Kidney (tissue), 13 donors: ENCODE measurements at regions not wholly inside any gene's neighbourhood (a gene's known extent, or its start where the extent isn't known, plus 50 kb on each side); places are given as distances from the start of the nearest gene placed in this dataset.

Experiments
- DNase-seq, 5 donors: peaks; one replicate each; pipeline ENCODE4 v3.0.0-alpha.2; 2013 to 2020
- FAIRE-seq: peaks from 2 replicates; lab custom pipeline; 2012; peaks lifted over from hg19 to GRCh38; lab: Jason Lieb, UNC
- H3K27ac ChIP-seq, 2 donors: one replicate each; pipeline ENCODE4 v1.7.0; 2013; ENCODE audit warnings: low read depth in 2 of 2, low read length in 2 of 2, inconsistent platforms in 1 of 2
- H3K27me3 ChIP-seq: one replicate; pipeline ENCODE4 v1.7.1; 2013; ENCODE audit warnings: low read length, inconsistent platforms; ENCODE audit not compliant: control insufficient read depth, insufficient read depth
- H3K36me3 ChIP-seq, 3 donors: one replicate each; pipeline versions ENCODE4 v1.7.0 to v1.7.1; 2013; ENCODE audit warnings: low read length in 3 of 3, control low read depth in 1 of 3, inconsistent platforms in 1 of 3; ENCODE audit not compliant: insufficient read depth in 3 of 3, control insufficient read depth in 2 of 3
- H3K4me1 ChIP-seq, 3 donors: one replicate each; pipeline versions ENCODE4 v1.7.0 to v1.7.1; 2013; ENCODE audit warnings: low read length in 3 of 3, inconsistent platforms in 1 of 3, low read depth in 1 of 3; ENCODE audit not compliant: control insufficient read depth in 2 of 3, insufficient read depth in 2 of 3
- H3K4me3 ChIP-seq, 3 donors: one replicate each; pipeline versions ENCODE4 v1.7.0 to v1.8.1; 2013; ENCODE audit warnings: low read length in 3 of 3, control low read depth in 1 of 3, inconsistent platforms in 1 of 3
- H3K9ac ChIP-seq, 3 donors: one replicate each; pipeline versions ENCODE4 v1.7.0 to v1.7.1; 2013; ENCODE audit warnings: low read length in 3 of 3, control low read depth in 1 of 3, inconsistent platforms in 1 of 3
- H3K9me3 ChIP-seq, 3 donors: one replicate each; pipeline versions ENCODE4 v1.7.0 to v1.7.1; 2013; ENCODE audit warnings: low read length in 3 of 3, control low read depth in 1 of 3, inconsistent platforms in 1 of 3; ENCODE audit not compliant: control insufficient read depth in 2 of 3, insufficient read depth in 1 of 3
- CTCF ChIP-seq: IDR thresholded peaks from 3 replicates; pipeline ENCODE4 v1.5.1; 2012; ENCODE audit warnings: mild to moderate bottlenecking, moderate library complexity, borderline replicate concordance; ENCODE audit not compliant: insufficient read depth; ENCODE audit errors: extremely low read depth
- intact Hi-C: fragments of 100-400 bp; cut with DNase I; formaldehyde crosslinking; loops from one replicate; pipeline ENCODE4 v1.11.1; 2022
- donor health status: control.
- donor health status: control.
- donor health status: control.
- donor health status: control.
- donor health status: control.
- donor health status: DM: yes; HTN: yes; CAD: no.
- donor health status: Normal renal cell carcinoma (clear cell type).

- intact Hi-C loops: no loop called here
- Histone ChIP-seq H3K4me3 (no peak overlapping the region), H3K9me3 (no peaks in the 10 kb centered on the region), H3K36me3 (no peaks in the 10 kb centered on the region), H3K9ac (no peak overlapping the region), H3K27me3 (peaks cover 5% of the 10 kb centered on the region), H3K27ac (no peak overlapping the region), H3K4me1 (no peaks in the 10 kb centered on the region)
- FAIRE-seq (no peak), DNase-seq (no peak)
- no peak for TF ChIP-seq CTCF
Measured at GRCh38 chrX:150239946-150240642, 123.0 kb upstream of the MAMLD1 start.

GRCh38 chrX:150240643-150240970 is 122.5 kb upstream of the MAMLD1 start:
- Histone ChIP-seq H3K36me3 (no peaks in the 10 kb centered on the region), H3K9ac (no peak overlapping the region), H3K9me3 (no peaks in the 10 kb centered on the region), H3K4me1 (no peaks in the 10 kb centered on the region), H3K4me3 (no peak overlapping the region), H3K27me3 (peaks cover 5% of the 10 kb centered on the region), H3K27ac (no peak overlapping the region)
- FAIRE-seq: no peak
- no peak for DNase-seq
- no peak for TF ChIP-seq CTCF
- intact Hi-C loops: no loop called here

GRCh38 chrX:150253959-150254620 is 109.0 kb upstream of the MAMLD1 start:
- Histone ChIP-seq H3K9me3 (no peaks in the 10 kb centered on the region), H3K4me1 (no peaks in the 10 kb centered on the region), H3K9ac (no peak overlapping the region), H3K4me3 (no peak overlapping the region), H3K27ac (no peak overlapping the region), H3K27me3 (no peaks in the 10 kb centered on the region), H3K36me3 (no peaks in the 10 kb centered on the region)
- no peak for TF ChIP-seq CTCF
- DNase-seq (no peak), FAIRE-seq (no peak)
- intact Hi-C loops: no loop called here
